ENCODE measurements at regions not wholly inside any gene's neighbourhood (a gene's known extent, or its start where the extent isn't known, plus 50 kb on each side); places are given as distances from the start of the nearest gene placed in this dataset.

- no peak for TF ChIP-seq EZH2phosphoT487 (IDR thresholded peaks at IDR 0.05; ENCODE audit: insufficient read depth, low read depth)
- no peak for TF ChIP-seq EZH2 (IDR thresholded peaks at IDR 0.05; ENCODE audit: insufficient read depth, poor library complexity, severe bottlenecking)
Observed at GRCh38 chr5:114053372-114053771, 308.5 kb upstream of the KCNN2 start.
